A549 (cell line): ENCODE measurements at regions not wholly inside any gene's neighbourhood (a gene's known extent, or its start where the extent isn't known, plus 50 kb on each side); places are given as distances from the start of the nearest gene placed in this dataset.

Source experiments
- ATAC-seq, 2 experiments: fragments of 200-7000 bp in 1 of 2; fragments of >200 bp in 1 of 2; cut with Nextera tagmentation in 1 of 2; cut with Tn5 transposase in 1 of 2; 3 replicates each; pipeline versions ENCODE4 v1.8.0 to v1.9.1; 2018 to 2020; ENCODE audit warnings: mild to moderate bottlenecking in 1 of 2, moderate library complexity in 1 of 2
- CTCF ChIA-PET: fragments of 300-600 bp; sonication (Branson Sonifier 250); formaldehyde crosslinking; extraction: SDS; loops from one replicate; lab custom pipeline; 2021; ENCODE audit warnings: antibody characterized with exemption, inconsistent platforms; lab: Yijun Ruan, JAX
- POLR2A ChIA-PET: fragments of 350-600 bp; formaldehyde crosslinking; extraction: SDS; loops from one replicate; lab custom pipeline; 2021; ENCODE audit warnings: antibody characterized with exemption, inconsistent platforms; lab: Yijun Ruan, JAX
- DNase-seq, 2 experiments: peaks; one replicate each; pipeline versions ENCODE4 v3.0.0 to v3.0.0-alpha.2; 2011 to 2016; ENCODE audit warnings: low read depth in 1 of 2, low spot score in 1 of 2
- FAIRE-seq: peaks from 2 replicates; lab custom pipeline; 2011; peaks lifted over from hg19 to GRCh38; lab: Jason Lieb, UNC
- H3K27ac ChIP-seq, 2 experiments: fragments of >200 bp; sonication (Bioruptor Twin); formaldehyde crosslinking; 3 replicates each; pipeline ENCODE4 v1.5.1; 2016 to 2017
- H3K4me1 ChIP-seq: fragments of >200 bp; sonication (Bioruptor Twin); formaldehyde crosslinking; 3 replicates; pipeline ENCODE4 v1.6.1; 2016
- H3K4me2 ChIP-seq: fragments of >200 bp; sonication (Bioruptor Twin); formaldehyde crosslinking; 3 replicates; pipeline ENCODE4 v1.6.1; 2016
- H3K4me3 ChIP-seq: fragments of >200 bp; sonication (Bioruptor Twin); formaldehyde crosslinking; 3 replicates; pipeline ENCODE4 v1.5.1; 2016
- H3K9me3 ChIP-seq: fragments of >200 bp; sonication (Bioruptor Twin); formaldehyde crosslinking; 3 replicates; pipeline ENCODE4 v1.6.1; 2016
- BHLHE40 ChIP-seq: IDR thresholded peaks from 2 replicates; pipeline ENCODE4 v1.6.1; 2012; ENCODE audit warnings: low read depth, low read length, inconsistent platforms
- CBX8 ChIP-seq: fragments of 200-600 bp; sonication (generic); IDR thresholded peaks from 2 replicates; pipeline ENCODE4 v1.6.1; 2016
- CEBPB ChIP-seq, 2 experiments: fragments of >200 bp in 1 of 2; sonication (Bioruptor Twin) in 1 of 2; formaldehyde crosslinking in 1 of 2; IDR thresholded peaks; 2 replicates each; pipeline ENCODE4 v1.6.1; 2012 to 2016
- CHD2 ChIP-seq: fragments of 150-350 bp; IDR thresholded peaks from 2 replicates; pipeline ENCODE4 v1.6.1; 2014; ENCODE audit warnings: low read length; ENCODE audit not compliant: partially characterized antibody
- CHD4 ChIP-seq: fragments of 200-600 bp; sonication (generic); IDR thresholded peaks from 2 replicates; pipeline ENCODE4 v1.6.1; 2016; ENCODE audit warnings: antibody characterized with exemption, mild to moderate bottlenecking, borderline replicate concordance
- EHF ChIP-seq: fragments of 250-450 bp; sonication (Bioruptor Pico); IDR thresholded peaks from 2 replicates; pipeline ENCODE4 v1.5.0; 2020; ENCODE audit warnings: mild to moderate bottlenecking
- EHMT2 ChIP-seq: fragments of 200-600 bp; sonication (generic); IDR thresholded peaks from 2 replicates; pipeline ENCODE4 v1.6.1; 2016; ENCODE audit warnings: antibody characterized with exemption, low read depth, mild to moderate bottlenecking, moderate library complexity
- EP300 ChIP-seq, 2 experiments: fragments of >200 bp; sonication (Bioruptor Twin); formaldehyde crosslinking; IDR thresholded peaks; 2 replicates in 1 of 2; 3 replicates in 1 of 2; pipeline ENCODE4 v1.6.1; 2016 to 2017
- ESRRA ChIP-seq: fragments of 150-350 bp; IDR thresholded peaks from 2 replicates; pipeline ENCODE4 v1.6.1; 2014; ENCODE audit warnings: mild to moderate bottlenecking, low read length, borderline replicate concordance
- FOSL2 ChIP-seq, 2 experiments: fragments of 450-650 bp in 1 of 2; fragments of >200 bp in 1 of 2; sonication (Bioruptor Twin) in 1 of 2; formaldehyde crosslinking; IDR thresholded peaks; 2 replicates each; pipeline versions ENCODE4 v1.5.0 to v1.6.1; 2016 to 2020; ENCODE audit warnings: mild to moderate bottlenecking in 1 of 2, moderate library complexity in 1 of 2
- GATA3 ChIP-seq: IDR thresholded peaks from 2 replicates; pipeline ENCODE4 v1.6.1; 2012; ENCODE audit warnings: borderline replicate concordance
- HEYL ChIP-seq: fragments of 250-450 bp; sonication (Bioruptor Pico); IDR thresholded peaks from 2 replicates; pipeline ENCODE4 v1.8.0; 2021; ENCODE audit warnings: mild to moderate bottlenecking, moderate library complexity
- HOXA7 ChIP-seq: fragments of 250-450 bp; sonication (Bioruptor Pico); IDR thresholded peaks from 2 replicates; pipeline ENCODE4 v1.5.0; 2020; ENCODE audit warnings: mild to moderate bottlenecking, moderate library complexity
- HOXB5 ChIP-seq: fragments of 250-450 bp; sonication (Bioruptor Pico); IDR thresholded peaks from 2 replicates; pipeline ENCODE4 v1.5.0; 2020; ENCODE audit warnings: mild to moderate bottlenecking, moderate library complexity
- JUN ChIP-seq, 2 experiments: fragments of >200 bp; sonication (Bioruptor Twin); formaldehyde crosslinking; IDR thresholded peaks; 2 replicates in 1 of 2; 3 replicates in 1 of 2; pipeline ENCODE4 v1.6.1; 2016 to 2017
- JUNB ChIP-seq: fragments of >200 bp; sonication (Bioruptor Twin); formaldehyde crosslinking; IDR thresholded peaks from 2 replicates; pipeline ENCODE4 v1.6.1; 2016
- MAFK ChIP-seq: fragments of 450-650 bp; IDR thresholded peaks from 2 replicates; pipeline ENCODE4 v1.6.1; 2014; ENCODE audit not compliant: partially characterized antibody
- MAZ ChIP-seq: fragments of 150-350 bp; IDR thresholded peaks from 2 replicates; pipeline ENCODE4 v1.6.1; 2014; ENCODE audit warnings: antibody characterized with exemption, low read depth, low read length, borderline replicate concordance
- NFE2L2 ChIP-seq: fragments of 150-350 bp; conservative IDR thresholded peaks from 2 replicates; pipeline ENCODE4 v1.6.1; 2014; ENCODE audit warnings: low read length
- NR3C1 ChIP-seq: fragments of >200 bp; sonication (Bioruptor Twin); formaldehyde crosslinking; IDR thresholded peaks from 3 replicates; pipeline ENCODE4 v1.6.1; 2017
- PHF8 ChIP-seq: fragments of 200-600 bp; sonication (generic); IDR thresholded peaks from 2 replicates; pipeline ENCODE4 v1.6.1; 2016; ENCODE audit warnings: low read depth, mild to moderate bottlenecking, antibody characterized with exemption, moderate library complexity, borderline replicate concordance
- POLR2AphosphoS2 ChIP-seq: conservative IDR thresholded peaks from 2 replicates; pipeline ENCODE4 v1.6.1; 2012; ENCODE audit warnings: low read length, improper control_type of control experiment, inconsistent platforms
- RAD21 ChIP-seq, 2 experiments: fragments of >200 bp in 1 of 2; sonication (Bioruptor Twin) in 1 of 2; formaldehyde crosslinking in 1 of 2; IDR thresholded peaks in 1 of 2; conservative IDR thresholded peaks in 1 of 2; 2 replicates in 1 of 2; 3 replicates in 1 of 2; pipeline ENCODE4 v1.6.1; 2012 to 2018; ENCODE audit warnings: inconsistent platforms in 1 of 2
- RARB ChIP-seq: fragments of 250-450 bp; sonication (Bioruptor Pico); IDR thresholded peaks from 2 replicates; pipeline ENCODE4 v1.8.0; 2021; ENCODE audit warnings: mild to moderate bottlenecking, moderate library complexity
- SMC3 ChIP-seq: fragments of >200 bp; sonication (Bioruptor Twin); formaldehyde crosslinking; IDR thresholded peaks from 3 replicates; pipeline ENCODE4 v1.6.1; 2018; ENCODE audit warnings: inconsistent platforms
- TFCP2L1 ChIP-seq: fragments of 250-450 bp; sonication (Bioruptor Pico); IDR thresholded peaks from 2 replicates; pipeline ENCODE4 v1.5.0; 2021; ENCODE audit warnings: mild to moderate bottlenecking
- ZFP36 ChIP-seq: fragments of 450-650 bp; IDR thresholded peaks from 2 replicates; pipeline ENCODE4 v1.6.1; 2014; ENCODE audit warnings: borderline replicate concordance; ENCODE audit not compliant: partially characterized antibody
- ZSCAN20 ChIP-seq: fragments of 250-450 bp; sonication (Bioruptor Pico); IDR thresholded peaks from 2 replicates; pipeline ENCODE4 v1.8.0; 2022; ENCODE audit warnings: mild to moderate bottlenecking, moderate library complexity
- WGBS: methylation state at CpG from one replicate; pipeline ENCODE4 v1.1.6; 2017; ENCODE audit errors: missing lambda C conversion rate; 5-methylcytosine and 5-hydroxymethylcytosine counted together
- TF ChIP-seq, protein P1 (sequence below): fragments of >200 bp; sonication (Bioruptor Twin); formaldehyde crosslinking; IDR thresholded peaks from 3 replicates; pipeline ENCODE4 v1.6.1; 2016
- TF ChIP-seq, protein P2 (sequence below): fragments of 200-600 bp; sonication (generic); IDR thresholded peaks from 2 replicates; pipeline ENCODE4 v1.6.1; 2016; ENCODE audit warnings: antibody characterized with exemption, mild to moderate bottlenecking, moderate library complexity

DNA sequence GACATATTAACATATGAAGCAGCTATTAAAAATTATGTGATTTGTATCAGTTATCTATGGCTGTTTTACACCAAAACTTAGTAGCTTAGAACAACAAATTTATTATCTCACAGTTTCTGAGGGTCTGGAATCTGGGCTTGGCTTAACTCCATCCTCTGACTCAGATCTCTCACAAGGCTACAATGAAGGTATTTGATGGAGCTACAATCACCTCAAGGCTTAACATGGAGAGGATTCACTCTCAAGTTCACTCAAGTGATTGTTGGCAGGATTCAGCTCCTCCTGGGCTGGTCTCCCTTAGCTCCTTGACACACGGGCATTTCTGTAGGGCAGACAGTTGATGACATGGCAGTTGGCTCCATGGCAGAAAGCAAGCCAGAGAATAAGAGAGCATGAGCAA is 133.0 kb upstream of the SLC14A2 start:
- FAIRE-seq, result no peak
- Histone ChIP-seq H3K9me3 (no peaks in the 10 kb centered on the region), H3K4me1 (no peaks in the 10 kb centered on the region), H3K27ac (no peak overlapping the region), H3K4me3 (no peak overlapping the region), H3K4me2 (no peak overlapping the region)
- no peak for DNase-seq
- 0% methylated on average over 1 of the region's 1 CpG for WGBS
- POLR2A ChIA-PET, result no interaction called here
- CTCF ChIA-PET, result no interaction called here
- TF ChIP-seq GATA3 (no peak), CEBPB (IDR thresholded peaks at IDR 0.05) (no peak), MAFK (no peak), CHD2 (no peak), RAD21 (conservative IDR thresholded peaks at IDR 0.05 in 1 of 2, IDR thresholded peaks at IDR 0.05 in 1 of 2) (no peak), CHD4 (no peak), EHMT2 (no peak), FOSL2 (IDR thresholded peaks at IDR 0.05) (no peak), FOSL2 (CRISPR knock-in tag; IDR thresholded peaks at IDR 0.05) (no peak), ZFP36 (no peak), PHF8 (no peak), EHF (CRISPR knock-in tag) (no peak), HOXB5 (CRISPR knock-in tag) (no peak), TFCP2L1 (CRISPR knock-in tag) (no peak), BHLHE40 (no peak), HEYL (CRISPR knock-in tag) (no peak), CBX8 (no peak)
- TF ChIP-seq, protein P1, sequence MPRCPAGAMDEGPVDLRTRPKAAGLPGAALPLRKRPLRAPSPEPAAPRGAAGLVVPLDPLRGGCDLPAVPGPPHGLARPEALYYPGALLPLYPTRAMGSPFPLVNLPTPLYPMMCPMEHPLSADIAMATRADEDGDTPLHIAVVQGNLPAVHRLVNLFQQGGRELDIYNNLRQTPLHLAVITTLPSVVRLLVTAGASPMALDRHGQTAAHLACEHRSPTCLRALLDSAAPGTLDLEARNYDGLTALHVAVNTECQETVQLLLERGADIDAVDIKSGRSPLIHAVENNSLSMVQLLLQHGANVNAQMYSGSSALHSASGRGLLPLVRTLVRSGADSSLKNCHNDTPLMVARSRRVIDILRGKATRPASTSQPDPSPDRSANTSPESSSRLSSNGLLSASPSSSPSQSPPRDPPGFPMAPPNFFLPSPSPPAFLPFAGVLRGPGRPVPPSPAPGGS, result no peak
- ATAC-seq, result no peak

DNA sequence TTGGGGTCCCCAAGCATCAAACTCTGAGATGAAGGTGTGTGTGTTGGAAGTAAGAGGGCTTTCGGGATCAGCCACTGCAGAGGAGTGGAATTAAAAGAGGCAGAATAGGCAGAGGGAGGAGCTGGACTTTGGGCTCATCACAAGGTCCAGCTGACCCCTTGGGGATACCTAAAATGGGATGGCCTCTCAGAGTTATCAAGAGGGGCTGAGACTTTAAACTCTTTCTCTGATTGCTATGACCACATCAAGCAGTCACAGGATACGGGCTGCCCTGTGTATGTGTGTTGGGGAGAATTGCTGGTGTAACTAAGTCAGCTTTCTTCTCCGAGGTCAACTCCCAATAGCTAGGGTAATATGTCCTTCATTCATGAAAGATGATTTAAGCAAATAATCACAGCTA is 127.7 kb upstream of the SLC14A2 start:
- no peak overlapping the region for H3K27ac ChIP-seq
- 2% methylated on average over 3 of the region's 3 CpGs for WGBS
- CTCF ChIA-PET, result no interaction called here

DNA sequence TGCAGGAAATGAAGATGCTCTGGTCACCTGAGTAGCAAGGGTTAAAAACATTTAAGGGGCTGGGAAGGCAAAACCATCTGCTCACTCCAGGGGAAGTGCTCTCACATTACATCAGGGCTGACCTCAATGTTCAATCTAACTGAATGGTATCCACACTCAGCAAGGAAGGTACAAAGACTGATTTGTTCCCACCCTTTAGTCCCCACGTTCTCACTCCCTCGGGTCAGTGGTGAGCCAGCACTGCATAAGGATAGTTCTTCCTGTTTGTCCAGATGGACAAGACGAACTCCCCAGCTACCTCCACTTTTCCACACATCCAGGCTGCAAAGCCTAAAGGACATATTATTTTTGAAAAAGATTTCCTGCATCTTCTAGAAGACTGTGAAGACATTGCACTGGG is 126.6 kb upstream of the SLC14A2 start:
- FAIRE-seq (no peak), ATAC-seq (no peak), DNase-seq (no peak)
- WGBS, result 0% methylated on average over 3 of the region's 3 CpGs
- no peaks in the 10 kb centered on the region for H3K9me3 ChIP-seq
- H3K27ac ChIP-seq, result no peak overlapping the region
- H3K4me3 ChIP-seq, result no peak overlapping the region
- H3K4me1 ChIP-seq, result no peaks in the 10 kb centered on the region
- TF ChIP-seq EP300 (IDR thresholded peaks at IDR 0.05) (no peak), ZSCAN20 (CRISPR knock-in tag) (no peak), JUNB (no peak), RARB (CRISPR knock-in tag) (no peak)
- ChIA-PET POLR2A (no interaction called here), CTCF (no interaction called here)
- H3K4me2 ChIP-seq, result no peak overlapping the region

More for the DNA sequence above, 127.7 kb upstream of the SLC14A2 start:
- Histone ChIP-seq H3K4me3 (no peak overlapping the region), H3K4me1 (no peaks in the 10 kb centered on the region), H3K4me2 (no peak overlapping the region), H3K9me3 (no peaks in the 10 kb centered on the region)
- POLR2A ChIA-PET, result no interaction called here
- DNase-seq, result no peak
- no peak for ATAC-seq
- no peak for FAIRE-seq
- TF ChIP-seq ZSCAN20 (CRISPR knock-in tag) (no peak), BHLHE40 (no peak)

DNA sequence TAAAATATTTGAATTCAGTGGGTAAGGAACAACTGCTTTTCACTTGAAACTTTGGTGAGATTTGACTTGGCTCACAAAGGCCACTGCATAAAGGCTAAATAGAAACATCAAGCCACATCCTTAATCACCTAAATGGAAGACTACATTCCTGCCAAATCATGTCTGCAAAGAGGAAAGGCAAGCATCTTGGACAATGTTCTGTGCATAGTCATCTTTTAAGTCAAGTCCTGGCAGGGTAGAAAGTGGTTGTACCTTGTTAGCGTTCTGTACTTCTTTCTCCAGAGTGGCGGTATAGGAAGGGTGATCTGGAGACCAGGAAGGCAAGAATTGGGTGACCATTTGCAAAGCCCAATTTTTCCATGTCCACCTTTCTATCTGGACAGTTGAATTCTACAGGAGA is 121.4 kb upstream of the SLC14A2 start:
- CTCF ChIA-PET, result no interaction called here
- Histone ChIP-seq H3K27ac (no peak overlapping the region), H3K4me1 (no peaks in the 10 kb centered on the region), H3K9me3 (no peaks in the 10 kb centered on the region), H3K4me2 (no peak overlapping the region), H3K4me3 (no peak overlapping the region)
- no peak for DNase-seq
- 6% methylated on average over 2 of the region's 2 CpGs for WGBS
- no peak for FAIRE-seq
- POLR2A ChIA-PET, result no interaction called here
- ATAC-seq, result no peak
- TF ChIP-seq POLR2AphosphoS2 (no peak), JUN (IDR thresholded peaks at IDR 0.05) (no peak), ZFP36 (no peak), FOSL2 (IDR thresholded peaks at IDR 0.05) (no peak), FOSL2 (CRISPR knock-in tag; IDR thresholded peaks at IDR 0.05) (no peak), NFE2L2 (no peak), SMC3 (no peak), ESRRA (no peak), HOXA7 (CRISPR knock-in tag) (no peak), MAZ (no peak), CHD4 (no peak), NR3C1 (no peak), JUNB (no peak)
- TF ChIP-seq, protein P2, sequence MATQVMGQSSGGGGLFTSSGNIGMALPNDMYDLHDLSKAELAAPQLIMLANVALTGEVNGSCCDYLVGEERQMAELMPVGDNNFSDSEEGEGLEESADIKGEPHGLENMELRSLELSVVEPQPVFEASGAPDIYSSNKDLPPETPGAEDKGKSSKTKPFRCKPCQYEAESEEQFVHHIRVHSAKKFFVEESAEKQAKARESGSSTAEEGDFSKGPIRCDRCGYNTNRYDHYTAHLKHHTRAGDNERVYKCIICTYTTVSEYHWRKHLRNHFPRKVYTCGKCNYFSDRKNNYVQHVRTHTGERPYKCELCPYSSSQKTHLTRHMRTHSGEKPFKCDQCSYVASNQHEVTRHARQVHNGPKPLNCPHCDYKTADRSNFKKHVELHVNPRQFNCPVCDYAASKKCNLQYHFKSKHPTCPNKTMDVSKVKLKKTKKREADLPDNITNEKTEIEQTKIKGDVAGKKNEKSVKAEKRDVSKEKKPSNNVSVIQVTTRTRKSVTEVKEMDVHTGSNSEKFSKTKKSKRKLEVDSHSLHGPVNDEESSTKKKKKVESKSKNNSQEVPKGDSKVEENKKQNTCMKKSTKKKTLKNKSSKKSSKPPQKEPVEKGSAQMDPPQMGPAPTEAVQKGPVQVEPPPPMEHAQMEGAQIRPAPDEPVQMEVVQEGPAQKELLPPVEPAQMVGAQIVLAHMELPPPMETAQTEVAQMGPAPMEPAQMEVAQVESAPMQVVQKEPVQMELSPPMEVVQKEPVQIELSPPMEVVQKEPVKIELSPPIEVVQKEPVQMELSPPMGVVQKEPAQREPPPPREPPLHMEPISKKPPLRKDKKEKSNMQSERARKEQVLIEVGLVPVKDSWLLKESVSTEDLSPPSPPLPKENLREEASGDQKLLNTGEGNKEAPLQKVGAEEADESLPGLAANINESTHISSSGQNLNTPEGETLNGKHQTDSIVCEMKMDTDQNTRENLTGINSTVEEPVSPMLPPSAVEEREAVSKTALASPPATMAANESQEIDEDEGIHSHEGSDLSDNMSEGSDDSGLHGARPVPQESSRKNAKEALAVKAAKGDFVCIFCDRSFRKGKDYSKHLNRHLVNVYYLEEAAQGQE, result no peak
